ENCODE measurements at regions not wholly inside any gene's neighbourhood (a gene's known extent, or its start where the extent isn't known, plus 50 kb on each side); places are given as distances from the start of the nearest gene placed in this dataset.
"Not testable (repeated sequence)": the region's sequence is repeated elsewhere in the genome, so short reads cannot be mapped to it uniquely, and the experiment has no call there.

DNA sequence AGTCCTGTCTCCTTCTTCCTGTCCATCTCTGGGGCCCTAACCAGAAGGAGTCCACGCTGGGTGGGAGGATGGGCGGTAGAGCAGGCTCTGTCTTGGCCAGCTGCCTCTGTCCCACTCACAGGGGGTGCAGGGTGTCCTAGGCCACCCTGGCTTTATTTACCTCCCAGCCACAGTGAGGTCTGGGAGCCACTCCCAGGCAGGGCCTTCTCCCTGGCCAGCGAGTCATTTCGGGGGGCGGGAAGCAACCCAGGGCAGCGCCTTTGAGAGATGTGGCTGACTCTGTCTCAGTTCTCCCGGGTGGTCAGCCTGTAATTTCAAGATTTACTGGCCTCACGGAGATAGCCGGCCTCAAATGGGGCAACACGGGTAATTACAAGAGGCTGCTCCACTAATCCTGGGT, 67.4 kb upstream of the PTCH1 start:
- no peak for DNase-seq (ENCODE audit: low read depth in 2 of 2)

DNA sequence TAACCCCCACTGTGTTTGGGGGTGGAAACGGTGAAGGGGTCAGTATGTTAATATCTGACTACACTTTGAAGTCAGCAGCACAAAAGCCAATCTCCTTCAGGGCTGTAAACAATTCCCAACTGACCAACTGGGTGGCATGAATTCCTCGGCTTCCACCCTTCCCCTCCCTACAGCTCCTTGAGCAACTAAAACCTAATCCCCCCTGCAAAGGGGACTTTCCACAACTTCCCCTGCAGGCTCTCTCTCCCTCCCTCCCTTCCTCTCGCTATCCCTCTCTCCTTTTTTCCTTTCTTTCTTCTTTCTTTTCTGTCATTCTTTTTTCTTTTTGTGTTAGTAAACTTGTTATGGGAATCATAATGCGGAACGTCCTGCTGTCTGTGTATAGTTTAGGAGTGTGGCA, 65.1 kb upstream of the PTCH1 start:
- DNase-seq (ENCODE audit: low read depth in 2 of 2) = no peak

DNA sequence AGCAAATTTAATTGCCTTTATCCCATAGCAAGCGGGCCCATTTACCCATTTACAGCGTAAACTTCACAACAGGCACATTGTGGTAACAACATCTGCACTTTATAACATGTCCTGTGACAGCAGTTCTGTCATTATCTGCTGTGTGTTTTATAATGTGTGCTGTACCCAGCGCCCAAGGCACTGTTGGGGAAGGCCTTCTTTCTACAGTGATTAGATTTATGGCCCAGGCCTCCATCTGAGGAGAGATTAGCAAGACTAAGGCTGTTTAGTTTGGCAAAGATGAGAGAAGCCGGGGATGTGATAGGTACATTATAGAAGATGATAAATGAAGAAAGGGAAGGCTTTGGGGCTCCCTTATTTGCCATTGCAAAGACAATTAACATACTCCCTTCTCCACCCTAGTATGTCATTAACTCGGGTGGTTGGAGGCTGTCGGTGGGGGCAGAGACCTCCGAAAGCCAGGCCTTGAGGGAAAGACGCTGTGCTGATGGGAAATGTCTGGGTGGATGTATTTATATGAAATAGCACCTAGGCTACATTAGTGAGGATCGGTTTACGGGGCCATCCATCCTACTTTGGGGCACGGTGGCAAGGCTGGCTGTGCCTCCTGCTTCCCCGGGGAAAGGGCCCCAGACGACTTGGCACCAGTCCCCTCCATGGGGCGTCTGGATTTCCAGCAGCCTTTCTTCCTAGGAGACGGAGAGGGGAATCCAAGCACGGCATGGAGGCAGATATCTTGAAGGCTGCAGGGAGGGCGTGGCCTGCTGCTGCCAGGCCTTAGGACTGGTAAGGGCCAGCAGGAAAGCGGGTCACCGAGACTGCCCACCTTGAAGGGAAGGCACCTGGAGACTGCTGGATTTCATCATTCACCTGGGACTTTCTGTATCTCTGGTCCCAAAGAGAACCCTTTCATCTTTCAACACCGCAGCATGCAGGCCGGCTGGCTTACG, 64.3 kb upstream of the PTCH1 start:
- no peak for DNase-seq (ENCODE audit: low read depth in 2 of 2)

DNA sequence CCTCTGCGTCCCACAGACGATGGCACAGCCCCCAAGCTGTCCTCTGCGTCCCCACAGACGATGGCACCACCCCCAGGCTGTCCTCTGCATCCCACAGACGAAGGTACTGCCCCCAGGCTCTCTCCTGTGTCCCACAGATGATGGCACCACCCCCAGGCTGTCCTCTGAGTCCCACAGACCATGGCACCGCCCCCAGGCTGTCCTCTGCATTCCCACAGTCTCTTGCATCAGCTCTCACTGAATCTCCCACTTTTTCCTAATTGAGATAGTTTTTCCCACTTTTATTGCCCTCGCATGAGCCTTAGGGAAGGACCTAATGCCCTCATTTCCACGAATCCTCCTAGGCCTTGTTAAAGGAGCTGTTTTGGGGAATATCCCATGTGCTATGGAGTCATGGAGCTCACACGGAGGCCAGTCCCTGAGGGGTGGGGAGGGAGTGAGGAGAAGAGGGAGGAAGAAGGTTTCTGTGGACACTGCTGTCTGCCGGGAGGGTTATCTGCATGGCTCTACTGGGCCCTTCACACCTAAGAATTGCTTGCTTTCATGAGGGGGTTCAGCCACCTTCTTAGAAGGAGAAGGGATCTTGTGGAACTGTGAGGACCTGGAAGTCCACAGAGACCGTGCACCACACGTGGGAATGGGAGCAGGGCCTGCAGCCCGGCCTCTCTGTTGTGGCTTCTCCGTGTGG, 58.2 kb upstream of the PTCH1 start:
- no peak for DNase-seq (ENCODE audit: low read depth in 2 of 2)

DNA sequence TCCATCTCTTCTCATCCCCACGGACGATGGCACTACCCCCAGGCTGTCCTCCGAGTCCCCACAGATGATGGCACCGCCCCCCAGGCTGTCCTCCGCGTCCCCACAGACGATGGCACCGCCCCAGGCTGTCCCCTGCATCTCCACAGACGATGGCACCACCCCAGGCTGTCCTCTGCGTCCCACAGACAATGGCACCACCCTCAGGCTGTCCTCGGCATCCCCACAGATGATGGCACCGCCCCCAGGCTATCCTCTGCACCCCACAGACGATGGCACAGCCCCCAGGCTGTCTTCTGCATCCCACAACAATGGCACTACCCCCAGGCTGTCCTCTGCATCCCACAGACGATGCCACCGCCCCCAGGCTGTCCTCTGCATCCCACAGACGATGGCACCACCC, 57.4 kb upstream of the PTCH1 start:
- DNase-seq (ENCODE audit: low read depth in 2 of 2) = no peak

DNA sequence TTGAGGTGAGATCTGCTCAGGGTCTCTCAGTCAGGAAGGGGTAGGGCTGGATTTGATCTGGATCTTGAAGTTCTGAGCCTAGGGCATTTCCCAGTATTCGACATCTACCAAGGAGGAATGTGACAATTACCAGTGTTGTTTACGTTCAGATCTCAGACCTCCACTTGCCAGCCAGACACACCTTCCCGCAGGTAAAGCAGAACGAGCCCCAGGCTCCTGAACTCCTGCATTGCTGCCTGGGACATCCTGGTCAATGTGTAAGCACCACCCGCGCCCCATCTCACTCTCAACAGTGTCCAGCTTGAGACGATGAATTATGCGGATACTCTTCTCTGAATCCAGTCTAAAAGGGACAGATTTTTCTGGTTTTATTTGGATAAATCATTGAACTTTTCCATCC, 56.7 kb upstream of the PTCH1 start:
- no peak for DNase-seq (ENCODE audit: low read depth in 2 of 2)

DNA sequence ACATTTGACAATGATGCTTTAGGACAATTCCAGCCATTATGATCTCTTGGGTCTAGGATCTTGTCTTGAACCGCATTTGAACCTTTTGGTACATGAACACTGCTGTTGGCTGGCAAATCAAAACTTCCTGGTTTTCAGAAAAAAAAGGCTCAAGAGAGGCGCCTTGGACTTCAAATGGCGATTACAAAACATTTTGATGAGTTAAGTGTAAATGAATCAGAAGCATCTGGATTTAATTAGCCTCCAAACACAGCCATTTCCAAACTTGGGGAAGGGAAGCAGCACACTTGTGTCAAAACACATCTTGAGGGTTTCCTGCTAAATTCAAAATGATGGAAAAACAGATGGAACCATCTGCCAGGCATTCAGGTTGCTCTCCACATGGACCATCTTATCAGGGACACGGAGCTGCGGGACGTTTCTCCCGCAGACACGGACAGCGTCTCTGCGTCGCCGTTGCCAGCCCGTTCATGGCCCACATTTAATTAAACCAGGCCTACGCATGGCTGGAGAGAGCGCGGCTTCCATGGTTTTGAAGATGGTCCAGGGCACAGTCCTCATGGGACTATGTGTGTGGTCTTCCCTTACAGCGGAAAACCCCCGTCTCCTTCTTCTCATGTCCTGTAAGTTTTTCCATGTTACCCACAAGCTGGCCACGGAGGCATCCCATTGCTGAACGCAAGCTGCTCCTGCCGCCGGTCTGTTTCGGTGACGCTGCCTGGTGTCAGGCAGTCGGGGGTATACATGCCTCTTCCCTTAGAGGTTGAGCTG, 55.8 kb upstream of the PTCH1 start:
- DNase-seq (ENCODE audit: low read depth in 2 of 2) = no peak

DNA sequence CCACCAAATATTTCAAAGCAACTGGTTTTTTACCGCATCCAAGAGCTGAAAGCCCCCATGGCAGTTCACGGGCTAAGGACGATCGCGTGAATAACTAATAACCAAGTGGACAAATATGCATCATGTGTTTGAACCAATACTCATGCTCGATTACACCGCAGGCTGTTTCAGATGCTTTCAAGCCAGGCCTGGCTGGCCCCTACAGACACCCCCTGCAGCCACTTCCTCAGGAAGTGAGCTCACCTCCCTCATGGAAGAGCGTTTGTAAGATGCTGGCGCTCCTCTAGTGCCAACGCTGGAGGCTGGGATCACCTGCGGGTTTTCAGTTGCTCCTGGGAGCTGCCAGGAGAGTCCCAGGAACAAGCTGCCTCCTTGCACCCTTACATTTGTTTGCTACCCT, 53.9 kb upstream of the PTCH1 start:
- no peak for DNase-seq (ENCODE audit: low read depth in 2 of 2)

DNA sequence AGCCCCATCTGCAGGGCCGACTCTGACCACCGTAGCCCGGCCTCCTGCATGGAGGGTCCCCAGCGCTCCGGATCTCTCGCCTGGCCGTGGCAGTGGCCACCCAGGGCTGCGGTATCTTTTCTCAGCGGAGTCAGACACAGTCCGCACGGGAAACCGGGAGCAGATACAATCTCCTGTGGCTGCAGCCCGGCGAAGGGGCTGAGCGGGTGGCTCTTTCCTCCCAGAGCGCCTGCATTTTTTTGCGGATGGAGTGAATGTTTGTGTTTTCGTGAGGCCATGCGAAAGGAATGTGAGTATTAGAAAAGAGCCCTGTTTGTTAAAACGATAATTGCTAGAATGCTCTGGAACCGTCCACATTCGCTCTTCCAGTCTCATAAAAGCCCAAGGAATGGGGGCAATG, 53.4 kb upstream of the PTCH1 start:
- DNase-seq (ENCODE audit: low read depth in 2 of 2) = no peak

DNA sequence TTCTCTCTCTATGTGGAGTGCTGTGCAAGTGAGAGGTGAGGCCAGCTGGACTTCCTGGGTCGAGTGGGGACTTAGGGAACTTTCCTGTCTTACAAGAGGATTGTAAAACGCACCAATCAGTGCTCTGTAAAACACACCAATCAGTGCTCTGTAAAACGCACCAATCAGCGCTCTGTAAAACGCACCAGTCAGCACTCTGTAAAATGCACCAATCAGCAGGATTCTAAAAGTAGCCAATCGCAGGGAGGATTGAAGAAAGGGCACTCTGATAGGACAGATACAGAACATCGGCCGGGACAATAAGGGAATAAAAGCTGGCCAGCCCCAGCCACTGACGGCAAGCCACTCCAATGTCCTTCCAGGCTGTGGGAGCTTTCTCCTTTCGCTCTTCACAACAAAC, 52.0 kb upstream of the PTCH1 start:
- not testable (repeated sequence) for DNase-seq (ENCODE audit: low read depth in 2 of 2)

All from stimulated activated CD4-positive, alpha-beta T cell treated with anti-CD3 and anti-CD28 coated beads, Interleukin-12 subunit alpha, Interleukin-12 subunit beta, amount 100 ng/mL, for 24 hours (primary cell).